GM21381 (cell line): ENCODE measurements at regions not wholly inside any gene's neighbourhood (a gene's known extent, or its start where the extent isn't known, plus 50 kb on each side); places are given as distances from the start of the nearest gene placed in this dataset.

Source experiments
- ATAC-seq: cut with Tn5 transposase; IDR thresholded peaks from one replicate; pipeline ENCODE4 v1.9.1; 2021; ENCODE audit warnings: mild to moderate bottlenecking, moderate library complexity; ENCODE audit not compliant: unreplicated experiment

DNA sequence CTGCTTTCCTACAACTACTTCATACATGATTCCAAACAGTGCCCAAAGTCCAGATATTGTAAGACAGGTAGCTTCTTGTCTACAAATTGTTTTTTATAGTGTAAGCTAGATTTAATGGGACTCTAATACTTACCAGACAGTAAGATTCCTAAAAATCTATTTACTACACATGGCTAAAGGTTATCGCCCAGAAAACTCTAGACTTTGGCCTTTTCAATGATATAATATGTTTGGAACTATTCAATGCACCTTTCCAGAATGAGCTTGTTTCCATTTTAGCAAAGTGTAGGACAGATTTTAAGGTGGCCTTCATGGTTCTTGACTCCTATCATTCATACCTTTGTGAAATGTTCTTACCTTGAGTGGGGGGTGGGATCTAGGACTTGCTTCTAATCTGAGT is 951.0 kb downstream of the SORCS1 start:
- no peak for ATAC-seq

GRCh38 chr10:106198275-106198674 is 966.2 kb downstream of the SORCS1 start:
- ATAC-seq: no peak

- no peak for ATAC-seq
These were observed 975.2 kb downstream of the SORCS1 start for GRCh38 chr10:106189292-106189691.

DNA sequence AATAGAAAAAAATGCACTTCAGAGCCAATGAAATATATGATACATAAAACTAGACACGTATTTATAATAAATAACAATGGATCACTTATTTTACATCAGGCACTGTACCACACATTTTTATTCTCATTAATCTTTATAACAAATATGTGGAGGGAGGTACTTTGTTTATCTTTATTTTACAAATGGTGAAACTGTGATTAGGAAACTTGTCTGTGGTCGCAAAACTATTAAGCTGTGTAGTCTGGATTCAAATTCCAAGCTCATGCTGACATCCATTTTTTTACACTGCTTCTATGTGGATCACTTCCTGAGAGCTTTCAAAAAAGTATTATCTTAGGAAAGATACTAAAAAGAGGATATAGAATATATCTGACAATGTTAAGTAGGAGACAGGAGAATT is 978.6 kb downstream of the SORCS1 start:
- no peak for ATAC-seq

GRCh38 chr10:106183041-106183440 is 981.5 kb downstream of the SORCS1 start:
- ATAC-seq: no peak

- ATAC-seq: no peak
These were observed 982.0 kb downstream of the SORCS1 start for GRCh38 chr10:106182542-106182941.

- no peak for ATAC-seq
These were observed 983.0 kb downstream of the SORCS1 start for GRCh38 chr10:106181501-106181900.

GRCh38 chr10:106179430-106179829 is 985.1 kb downstream of the SORCS1 start:
- ATAC-seq: no peak

DNA sequence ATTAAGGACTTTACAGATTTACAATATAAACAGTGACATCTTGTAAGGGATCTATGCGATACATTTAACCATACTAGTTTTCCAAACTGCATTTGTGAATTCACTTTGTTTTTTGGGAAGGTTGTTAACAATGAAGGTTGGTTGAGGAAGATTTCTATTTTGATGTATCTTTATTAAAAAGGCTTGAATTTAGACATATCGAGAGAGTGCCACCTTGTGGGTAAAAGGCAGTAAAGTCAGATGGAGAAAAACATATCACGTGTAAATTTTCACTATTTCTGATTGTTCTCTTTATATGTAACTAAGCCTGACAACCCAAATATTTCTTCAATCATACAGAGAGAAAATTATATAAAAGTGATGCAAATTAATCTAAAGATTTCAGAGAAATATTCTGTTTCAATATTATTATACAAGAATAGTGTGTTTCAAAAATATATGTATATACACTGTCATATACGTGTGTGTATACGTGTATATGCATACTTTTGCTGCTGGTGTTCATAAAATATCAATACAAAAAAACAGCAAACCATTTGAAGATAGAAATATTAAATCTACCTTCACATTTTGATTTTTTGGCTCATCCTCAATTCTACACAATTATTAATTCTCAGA is 988.6 kb downstream of the SORCS1 start:
- no peak for ATAC-seq

- no peak for ATAC-seq
These were observed 990.7 kb downstream of the SORCS1 start for GRCh38 chr10:106173838-106174237.

- no peak for ATAC-seq
These were observed 995.3 kb downstream of the SORCS1 start for GRCh38 chr10:106169241-106169640.

- ATAC-seq: no peak
These were observed 996.6 kb downstream of the SORCS1 start for GRCh38 chr10:106167946-106168345.

- no peak for ATAC-seq
These were observed 1006.3 kb downstream of the SORCS1 start for GRCh38 chr10:106158241-106158640.

DNA sequence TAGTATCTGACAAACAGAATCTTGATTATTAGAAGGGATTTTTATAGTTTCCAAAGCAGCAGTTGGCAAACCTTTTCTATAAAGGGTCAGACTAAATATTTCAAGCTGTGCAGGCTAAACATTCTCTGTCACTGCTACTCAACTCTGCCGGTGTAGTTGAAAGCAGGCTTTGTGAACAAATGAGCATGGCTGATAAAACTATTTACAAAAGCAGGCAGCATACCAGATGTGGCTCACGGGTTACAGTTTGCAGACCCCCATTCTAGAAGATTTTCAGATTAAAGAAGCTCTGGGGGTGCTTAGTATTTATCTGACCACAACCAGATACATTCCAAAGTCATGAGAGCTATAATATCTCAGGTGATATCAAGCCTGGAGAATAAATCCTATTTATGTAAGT is 1017.5 kb downstream of the SORCS1 start:
- ATAC-seq: no peak

DNA sequence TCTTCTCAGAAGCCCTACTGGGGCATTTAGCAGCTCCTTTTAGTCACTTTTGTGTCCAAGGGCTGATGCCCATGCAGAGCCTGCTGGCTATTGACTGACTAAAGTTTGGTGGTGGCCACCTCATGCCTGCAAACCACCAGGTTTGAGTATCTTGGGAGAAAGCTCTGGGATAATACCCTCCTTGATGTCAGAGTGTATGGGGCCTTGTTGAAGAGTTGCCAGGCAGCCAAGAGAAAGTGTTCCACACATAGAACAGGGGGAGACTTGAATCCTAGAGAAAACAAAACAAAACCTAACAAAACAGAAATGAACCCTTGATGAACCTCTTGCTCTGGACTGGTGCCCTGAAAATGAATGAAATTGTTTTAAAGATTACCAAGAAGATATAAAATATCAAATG is 1024.6 kb downstream of the SORCS1 start:
- no peak for ATAC-seq

GRCh38 chr10:106136175-106136574 is 1028.3 kb downstream of the SORCS1 start:
- ATAC-seq: no peak

- no peak for ATAC-seq
These were observed 1030.0 kb downstream of the SORCS1 start for GRCh38 chr10:106134326-106135000.

- no peak for ATAC-seq
These were observed 1031.1 kb downstream of the SORCS1 start for GRCh38 chr10:106133451-106133850.

- ATAC-seq: no peak
These were observed 1031.5 kb downstream of the SORCS1 start for GRCh38 chr10:106132956-106133355.

DNA sequence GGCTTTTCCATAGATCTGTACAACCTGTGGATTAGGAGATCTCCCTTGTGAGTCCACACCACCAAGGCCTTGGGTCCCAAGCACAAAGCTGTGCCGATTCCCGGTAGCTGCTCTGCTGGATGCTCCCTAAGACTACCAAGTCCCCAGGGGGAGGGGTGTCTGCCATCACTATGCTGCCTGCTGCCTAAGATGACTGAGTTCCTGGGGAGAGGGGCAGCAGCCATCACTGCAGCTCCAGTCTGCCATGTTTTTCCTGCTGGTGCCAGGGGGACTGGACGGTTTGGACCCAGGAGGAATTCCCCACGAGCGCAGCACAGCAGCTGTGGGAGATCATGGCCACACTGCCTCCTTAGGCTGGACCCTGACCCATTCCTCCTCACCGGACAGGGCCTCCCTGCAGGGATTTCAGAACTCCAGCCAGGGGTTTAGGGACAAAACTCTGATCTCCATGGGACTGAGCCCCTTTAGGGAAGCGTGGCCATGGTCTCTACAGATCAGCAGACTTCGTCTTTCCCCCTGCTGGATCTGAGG is 1049.8 kb downstream of the SORCS1 start:
- no peak for ATAC-seq

DNA sequence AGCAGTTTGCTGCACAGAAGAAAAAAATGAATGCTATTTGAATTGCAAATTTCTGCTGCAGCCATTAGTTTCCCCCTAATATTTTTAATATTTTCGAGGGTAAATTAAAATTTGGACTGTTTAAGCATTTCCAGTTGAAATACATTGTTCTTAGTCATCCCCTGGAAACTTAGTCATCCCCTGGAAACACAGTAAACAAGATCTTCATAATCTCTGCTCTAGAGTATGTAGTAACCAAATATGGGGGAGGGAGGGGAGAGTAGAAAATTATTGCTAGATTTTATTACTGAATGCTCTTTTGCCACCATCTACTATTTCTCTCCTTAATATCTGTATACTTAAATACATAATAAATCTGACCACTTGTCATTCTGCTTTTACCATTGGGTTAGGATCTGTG is 1053.3 kb downstream of the SORCS1 start:
- ATAC-seq: no peak

- ATAC-seq: no peak
These were observed 1056.8 kb downstream of the SORCS1 start for GRCh38 chr10:106107706-106108105.

- no peak for ATAC-seq
These were observed 1058.4 kb downstream of the SORCS1 start for GRCh38 chr10:106106114-106106513.
